Astrocyte (in vitro differentiated cells and primary cell): ENCODE measurements at regions not wholly inside any gene's neighbourhood (a gene's known extent, or its start where the extent isn't known, plus 50 kb on each side); places are given as distances from the start of the nearest gene placed in this dataset.

Experiments
- DNase-seq: peaks from one replicate; pipeline ENCODE4 v3.0.0-alpha.2; 2010; ENCODE audit warnings: low read depth
- FAIRE-seq: peaks from 2 replicates; lab custom pipeline; 2011; peaks lifted over from hg19 to GRCh38; lab: Jason Lieb, UNC
- H2AFZ ChIP-seq: 2 replicates; pipeline ENCODE4 v1.6.0; 2012; ENCODE audit warnings: low read depth, low read length, inconsistent platforms
- H3K27ac ChIP-seq: 2 replicates; pipeline ENCODE4 v1.5.1; 2011; ENCODE audit warnings: low read depth, low read length, inconsistent platforms
- H3K27me3 ChIP-seq: 2 replicates; pipeline ENCODE4 v1.6.0; 2011; ENCODE audit warnings: low read length, inconsistent platforms; ENCODE audit not compliant: insufficient read depth
- H3K36me3 ChIP-seq: 2 replicates; pipeline ENCODE4 v1.5.1; 2011; ENCODE audit warnings: low read length, inconsistent platforms; ENCODE audit not compliant: insufficient read depth
- H3K4me1 ChIP-seq: 2 replicates; pipeline ENCODE4 v1.5.1; 2011; ENCODE audit warnings: low read length, inconsistent platforms; ENCODE audit not compliant: insufficient read depth
- H3K4me2 ChIP-seq: 2 replicates; pipeline ENCODE4 v1.6.0; 2012; ENCODE audit warnings: low read length, inconsistent platforms
- H3K4me3 ChIP-seq: 2 replicates; pipeline ENCODE4 v1.5.1; 2011; ENCODE audit warnings: low read depth, mild to moderate bottlenecking, low read length, inconsistent platforms; ENCODE audit not compliant: insufficient read depth
- H3K79me2 ChIP-seq: 2 replicates; pipeline ENCODE4 v1.6.0; 2012; ENCODE audit warnings: mild to moderate bottlenecking, low read length, inconsistent platforms; ENCODE audit not compliant: insufficient read depth
- H3K9ac ChIP-seq: 2 replicates; pipeline ENCODE4 v1.6.0; 2012; ENCODE audit warnings: mild to moderate bottlenecking, low read length, inconsistent platforms
- H3K9me3 ChIP-seq: 2 replicates; pipeline ENCODE4 v1.5.1; 2012; ENCODE audit warnings: low read depth, mild to moderate bottlenecking, low read length, inconsistent platforms; ENCODE audit not compliant: insufficient read depth
- H4K20me1 ChIP-seq: 2 replicates; pipeline ENCODE4 v1.6.0; 2012; ENCODE audit warnings: low read length, inconsistent platforms; ENCODE audit not compliant: insufficient read depth
- H3K27ac Mint-ChIP-seq: one replicate; pipeline ENCODE4 v1.8.0; 2021; ENCODE audit warnings: mild to moderate bottlenecking, mixed read lengths; ENCODE audit not compliant: unreplicated experiment
- H3K27me3 Mint-ChIP-seq: one replicate; pipeline ENCODE4 v1.8.0; 2021; ENCODE audit warnings: low read depth, mixed read lengths; ENCODE audit not compliant: unreplicated experiment
- H3K36me3 Mint-ChIP-seq: one replicate; pipeline ENCODE4 v1.8.0; 2021; ENCODE audit warnings: low read depth, mixed read lengths; ENCODE audit not compliant: unreplicated experiment
- H3K4me1 Mint-ChIP-seq: one replicate; pipeline ENCODE4 v1.8.0; 2021; ENCODE audit warnings: low read depth, mixed read lengths; ENCODE audit not compliant: unreplicated experiment
- H3K4me3 Mint-ChIP-seq: one replicate; pipeline ENCODE4 v1.8.0; 2021; ENCODE audit warnings: mild to moderate bottlenecking, moderate library complexity, mixed read lengths; ENCODE audit not compliant: unreplicated experiment
- H3K9me3 Mint-ChIP-seq: one replicate; pipeline ENCODE4 v1.8.0; 2021; ENCODE audit warnings: mild to moderate bottlenecking, mixed read lengths; ENCODE audit not compliant: unreplicated experiment
- CTCF ChIP-seq: IDR thresholded peaks from 2 replicates; pipeline ENCODE4 v1.5.1; 2011; ENCODE audit warnings: low read depth, mild to moderate bottlenecking, inconsistent platforms, low read length, moderate library complexity; ENCODE audit not compliant: insufficient read depth
- EZH2 ChIP-seq: IDR thresholded peaks from 2 replicates; pipeline ENCODE4 v1.6.1; 2012; ENCODE audit warnings: mild to moderate bottlenecking, low read length, inconsistent platforms; ENCODE audit not compliant: insufficient read depth

GRCh38 chr1:34520111-34520510 lies 234.7 kb upstream of the GJB5 start:
- Histone ChIP-seq H3K4me1 (no peaks in the 10 kb centered on the region), H3K36me3 (no peaks in the 10 kb centered on the region), H2AFZ (no peak overlapping the region), H3K9ac (no peak overlapping the region), H3K79me2 (no peaks in the 10 kb centered on the region), H3K4me3 (no peak overlapping the region), H3K4me2 (no peak overlapping the region), H3K27ac (no peak overlapping the region), H3K9me3 (no peaks in the 10 kb centered on the region), H3K27me3 (no peaks in the 10 kb centered on the region), H4K20me1 (no peaks in the 10 kb centered on the region)
- Mint-ChIP-seq H3K27ac (no peak overlapping the region), H3K9me3 (no peaks in the 10 kb centered on the region), H3K4me3 (no peak overlapping the region), H3K27me3 (peaks cover 27% of the 10 kb centered on the region), H3K36me3 (no peaks in the 10 kb centered on the region), H3K4me1 (no peaks in the 10 kb centered on the region)
- no peak for DNase-seq
- no peak for FAIRE-seq
- TF ChIP-seq EZH2, result no peak
- no peak for TF ChIP-seq CTCF

- Mint-ChIP-seq H3K36me3 (peaks cover 2% of the 10 kb centered on the region), H3K4me3 (no peak overlapping the region), H3K27me3 (peaks cover 56% of the 10 kb centered on the region), H3K27ac (no peak overlapping the region), H3K4me1 (no peaks in the 10 kb centered on the region), H3K9me3 (no peaks in the 10 kb centered on the region)
- Histone ChIP-seq H3K27ac (no peak overlapping the region), H3K4me1 (no peaks in the 10 kb centered on the region), H3K79me2 (no peaks in the 10 kb centered on the region), H3K4me2 (no peak overlapping the region), H3K36me3 (no peaks in the 10 kb centered on the region), H3K9me3 (no peaks in the 10 kb centered on the region), H4K20me1 (no peaks in the 10 kb centered on the region), H3K27me3 (no peaks in the 10 kb centered on the region), H2AFZ (no peak overlapping the region), H3K9ac (no peak overlapping the region), H3K4me3 (no peak overlapping the region)
- no peak for FAIRE-seq
- no peak for TF ChIP-seq EZH2
- TF ChIP-seq CTCF, result no peak
- DNase-seq, result no peak
Measured at GRCh38 chr1:34524783-34525182, 230.1 kb upstream of the GJB5 start.

GRCh38 chr1:34529935-34530859 lies 224.7 kb upstream of the GJB5 start:
- Histone ChIP-seq H3K27me3 (peaks cover 3% of the 10 kb centered on the region), H3K4me3 (no peak overlapping the region), H4K20me1 (no peaks in the 10 kb centered on the region), H3K79me2 (no peaks in the 10 kb centered on the region), H3K9me3 (no peaks in the 10 kb centered on the region), H3K4me1 (no peaks in the 10 kb centered on the region), H3K36me3 (no peaks in the 10 kb centered on the region), H3K4me2 (no peak overlapping the region), H3K27ac (no peak overlapping the region), H2AFZ (no peak overlapping the region), H3K9ac (no peak overlapping the region)
- DNase-seq (peak; percentile 39), FAIRE-seq (no peak)
- Mint-ChIP-seq H3K27ac (no peak overlapping the region), H3K27me3 (peaks cover 38% of the 10 kb centered on the region), H3K9me3 (peaks cover 6% of the 10 kb centered on the region), H3K4me1 (peaks cover 2% of the 10 kb centered on the region), H3K36me3 (peaks cover 2% of the 10 kb centered on the region), H3K4me3 (no peak overlapping the region)
- TF ChIP-seq EZH2, result no peak
- TF ChIP-seq CTCF, result no peak
